IPS-NIHi7 (cell line): ENCODE measurements at regions not wholly inside any gene's neighbourhood (a gene's known extent, or its start where the extent isn't known, plus 50 kb on each side); places are given as distances from the start of the nearest gene placed in this dataset.

ENCODE experiments used
- DNase-seq: peaks from one replicate; pipeline ENCODE4 v3.0.0; 2012; ENCODE audit warnings: mixed read lengths; ENCODE audit errors: extremely low spot score

DNA sequence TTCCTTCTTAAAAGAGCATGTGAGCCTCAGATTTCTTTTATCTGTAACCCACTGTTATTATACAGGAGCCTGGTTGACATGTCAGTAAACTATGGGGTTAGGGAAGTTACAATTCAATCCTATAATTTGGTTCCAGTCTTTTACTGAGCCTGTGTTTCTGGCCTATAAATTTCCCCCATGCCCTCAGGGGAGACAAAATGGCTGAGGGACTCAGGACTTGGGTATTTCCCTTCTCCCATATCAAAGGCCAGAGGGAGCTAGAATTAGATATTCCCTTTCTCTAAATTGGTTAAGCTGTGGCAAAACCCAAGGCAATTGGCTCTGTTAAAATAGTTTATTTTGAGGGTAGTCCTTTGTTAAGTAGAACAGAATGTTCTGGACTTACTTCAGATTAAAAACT, 823.2 kb downstream of the TLE1 start:
- DNase-seq, result no peak

DNA sequence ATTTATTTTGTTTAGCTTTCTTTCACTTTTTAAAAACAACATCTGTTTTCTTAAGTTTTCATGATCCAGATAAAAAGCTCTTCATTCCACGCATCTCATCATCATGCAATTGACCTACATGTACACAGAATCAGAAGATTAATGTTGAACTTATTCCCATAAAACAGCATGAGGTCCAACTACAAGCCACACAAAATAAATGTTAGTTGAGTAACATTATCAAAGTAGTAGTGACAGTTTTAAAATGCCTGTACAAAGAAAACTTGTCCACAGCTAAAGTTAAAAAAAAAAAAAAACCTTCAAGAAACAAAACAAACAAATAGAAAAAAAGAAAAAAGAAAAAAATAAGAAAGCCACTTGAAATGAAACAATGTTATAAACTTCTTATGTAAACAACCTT, 846.3 kb downstream of the TLE1 start:
- no peak for DNase-seq

DNA sequence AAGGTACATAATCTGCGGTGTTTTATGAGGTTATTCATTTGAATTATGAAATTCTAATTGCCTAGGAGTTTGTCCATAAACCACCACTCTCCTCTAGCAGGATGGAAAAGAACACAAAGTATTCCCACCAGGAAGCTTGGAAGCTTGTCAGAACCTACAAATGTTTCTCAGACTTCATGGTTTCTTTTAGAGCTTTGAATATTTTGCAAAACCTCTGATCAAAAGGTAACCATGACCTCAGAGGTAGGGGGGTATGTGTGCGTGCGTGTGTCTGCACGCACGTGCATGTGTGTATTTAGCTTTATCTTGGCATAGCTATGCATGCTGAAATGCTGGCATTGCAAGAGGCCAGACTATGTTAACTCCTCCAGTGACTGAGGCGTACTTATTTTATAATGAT, 847.0 kb downstream of the TLE1 start:
- no peak for DNase-seq

DNA sequence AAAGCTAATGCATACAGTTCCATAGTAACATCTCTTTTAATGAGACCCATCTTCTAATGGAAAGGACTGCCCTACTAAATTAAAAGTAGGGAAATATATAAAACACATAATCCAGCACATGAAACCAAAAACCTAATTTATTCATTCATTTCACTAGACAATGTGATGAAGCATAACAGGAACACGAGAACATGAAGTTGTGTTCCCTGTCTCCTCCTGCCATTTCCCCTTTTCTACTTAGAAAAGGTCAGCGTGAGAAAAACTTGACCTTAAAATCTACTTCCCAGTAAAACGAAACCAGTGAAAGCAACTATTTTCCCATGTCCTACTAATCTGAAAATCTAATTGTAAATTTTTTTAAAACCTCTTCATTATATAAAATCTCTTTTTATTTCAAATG, 847.5 kb downstream of the TLE1 start:
- DNase-seq, result no peak

DNA sequence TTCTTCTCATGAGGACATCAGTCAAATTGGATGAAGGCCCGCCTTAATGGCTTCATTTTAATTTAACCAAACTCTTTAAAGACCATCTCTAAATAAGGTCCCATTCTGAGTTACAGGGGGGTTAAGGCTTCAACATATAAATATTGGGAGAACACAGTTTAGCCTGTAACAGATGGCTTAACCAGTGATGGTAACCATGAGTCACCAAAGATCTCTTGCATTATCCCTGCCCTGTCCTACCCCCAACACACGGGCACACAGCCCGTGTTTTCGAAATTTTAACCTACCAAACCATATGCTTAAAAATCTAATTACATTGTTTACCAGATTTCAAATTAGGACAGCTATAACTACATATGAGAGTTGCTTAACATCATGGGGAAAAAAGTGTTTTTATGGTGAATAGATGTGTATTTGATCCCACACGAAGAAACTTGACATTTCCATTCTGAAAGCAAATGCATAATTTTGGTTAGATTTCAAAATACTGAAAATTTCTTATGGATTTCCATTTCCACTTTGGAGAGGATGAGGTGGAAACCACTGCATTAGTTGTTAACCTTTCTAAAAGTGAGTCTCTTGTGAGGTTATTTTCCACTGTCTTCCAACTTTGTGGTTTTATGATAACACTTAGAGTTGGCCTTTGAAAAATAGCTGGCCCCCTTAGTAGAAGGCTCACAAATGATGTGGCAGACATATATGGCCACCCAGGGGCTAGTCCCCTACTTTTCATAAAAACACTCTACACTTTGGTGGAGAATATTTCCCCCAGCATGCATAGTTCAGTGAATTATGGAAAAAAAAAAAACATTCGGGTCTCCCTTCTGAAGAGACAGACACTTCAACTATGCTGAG, 849.3 kb downstream of the TLE1 start:
- DNase-seq, result no peak

DNA sequence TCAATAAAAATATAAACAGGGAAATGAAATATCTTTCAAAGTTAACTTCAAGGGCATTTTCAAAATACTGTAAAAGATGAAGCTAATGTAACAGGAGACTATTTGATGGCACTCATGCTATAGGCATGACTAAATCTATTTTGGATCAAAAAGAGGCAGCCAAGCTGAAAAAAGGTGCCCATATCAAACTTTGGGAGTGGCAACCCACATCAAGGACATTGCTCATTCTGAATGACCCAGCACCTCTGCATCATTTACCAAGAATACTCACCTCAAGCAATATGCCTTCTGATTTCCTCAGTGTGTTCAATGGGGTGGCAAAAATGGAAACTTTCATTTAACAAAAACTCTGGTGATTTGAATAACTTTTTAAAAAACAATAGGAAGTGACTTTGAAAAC, 853.3 kb downstream of the TLE1 start:
- no peak for DNase-seq

DNA sequence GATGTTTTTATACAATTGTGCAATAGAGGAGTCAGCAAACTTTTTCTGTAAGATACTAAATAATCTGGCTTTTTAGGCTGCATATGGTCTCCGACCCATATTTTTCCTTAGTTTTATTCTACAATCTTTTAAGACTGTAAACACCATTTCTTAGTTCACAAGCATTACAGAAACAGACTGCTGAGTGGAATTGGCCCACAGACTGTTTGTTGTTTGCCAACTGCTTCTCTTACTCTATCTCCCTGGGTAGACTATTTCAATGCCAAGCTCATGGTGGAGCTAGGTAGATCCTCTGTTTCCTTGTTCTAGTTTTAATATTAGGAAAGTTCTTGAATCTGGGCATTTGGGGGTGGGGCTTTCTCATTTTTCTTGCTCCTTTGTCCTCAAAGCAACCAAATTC, 857.6 kb downstream of the TLE1 start:
- DNase-seq, result no peak

DNA sequence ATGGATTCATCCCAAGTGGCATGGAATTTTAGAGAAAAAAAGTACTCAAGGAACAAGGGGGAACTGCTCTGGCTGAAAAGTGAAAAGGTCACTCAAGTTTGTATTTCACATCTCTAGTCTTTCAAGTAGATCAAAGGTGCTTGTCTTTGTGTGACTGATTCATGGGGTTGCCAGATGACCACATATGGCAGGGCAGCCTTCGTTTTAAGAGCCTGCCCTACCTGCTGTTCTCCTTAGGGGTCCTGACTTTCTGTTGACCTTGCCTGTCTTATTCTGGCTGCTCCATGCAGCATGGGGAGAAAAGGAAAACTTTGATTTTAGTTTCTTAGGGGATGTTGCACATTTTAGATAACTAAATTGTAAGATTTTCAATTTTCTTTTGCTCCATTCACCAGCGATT, 877.7 kb downstream of the TLE1 start:
- peak; percentile 34 for DNase-seq

DNA sequence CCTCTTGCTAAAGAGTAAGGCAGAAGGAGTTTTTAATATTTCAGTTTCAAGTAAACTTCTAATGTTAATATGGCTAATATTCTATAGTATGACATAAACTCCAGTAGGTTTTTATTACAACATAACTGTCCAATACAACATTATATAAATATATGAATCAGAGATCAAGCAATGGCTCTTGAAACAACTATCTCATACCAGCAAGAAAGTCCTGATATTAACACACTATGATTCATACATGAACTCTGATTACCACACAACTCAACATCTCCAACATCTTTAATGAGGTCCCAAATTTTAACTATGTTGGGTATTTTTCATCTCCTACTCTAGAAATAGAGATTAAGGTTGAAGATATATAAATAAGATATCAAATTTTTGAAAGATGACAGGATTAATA, 878.3 kb downstream of the TLE1 start:
- DNase-seq, result no peak

DNA sequence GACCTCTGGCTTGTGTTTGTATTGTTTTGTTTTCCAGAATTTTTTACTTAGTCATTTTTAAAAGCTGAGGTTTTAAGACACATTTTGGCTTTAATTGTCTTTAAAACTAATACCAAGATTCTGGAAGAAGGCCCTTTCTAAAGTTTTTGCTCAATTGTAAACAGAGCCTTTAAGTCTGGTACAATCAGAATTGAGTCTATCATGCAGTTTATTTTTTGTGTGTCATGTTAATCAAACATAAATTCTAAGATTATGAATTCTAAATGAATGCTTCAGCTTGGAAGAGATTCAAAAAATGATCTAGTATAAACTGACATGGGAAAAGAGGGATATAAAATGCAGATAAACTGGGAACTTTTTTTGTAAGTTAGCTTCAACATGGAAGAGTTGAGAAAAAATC, 882.7 kb downstream of the TLE1 start:
- DNase-seq, result no peak

DNA sequence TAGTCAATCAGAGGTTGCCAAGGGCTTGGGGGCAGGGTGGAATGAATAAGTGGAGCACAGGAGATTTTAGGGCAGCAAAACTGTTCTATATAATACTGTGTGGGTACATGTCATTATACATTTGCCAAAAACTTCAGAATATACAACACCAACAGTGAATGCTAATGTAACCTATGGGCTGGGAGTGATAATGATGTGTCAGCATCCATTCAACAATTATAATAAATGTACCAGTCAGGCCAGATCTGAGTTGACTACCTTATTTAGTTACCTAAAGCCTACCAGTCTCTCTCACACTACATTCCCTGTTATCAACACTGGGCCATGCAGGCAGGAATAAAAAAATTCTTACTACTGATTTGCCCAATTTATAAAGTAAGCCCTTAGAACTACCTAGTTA, 884.5 kb downstream of the TLE1 start:
- DNase-seq, result no peak

DNA sequence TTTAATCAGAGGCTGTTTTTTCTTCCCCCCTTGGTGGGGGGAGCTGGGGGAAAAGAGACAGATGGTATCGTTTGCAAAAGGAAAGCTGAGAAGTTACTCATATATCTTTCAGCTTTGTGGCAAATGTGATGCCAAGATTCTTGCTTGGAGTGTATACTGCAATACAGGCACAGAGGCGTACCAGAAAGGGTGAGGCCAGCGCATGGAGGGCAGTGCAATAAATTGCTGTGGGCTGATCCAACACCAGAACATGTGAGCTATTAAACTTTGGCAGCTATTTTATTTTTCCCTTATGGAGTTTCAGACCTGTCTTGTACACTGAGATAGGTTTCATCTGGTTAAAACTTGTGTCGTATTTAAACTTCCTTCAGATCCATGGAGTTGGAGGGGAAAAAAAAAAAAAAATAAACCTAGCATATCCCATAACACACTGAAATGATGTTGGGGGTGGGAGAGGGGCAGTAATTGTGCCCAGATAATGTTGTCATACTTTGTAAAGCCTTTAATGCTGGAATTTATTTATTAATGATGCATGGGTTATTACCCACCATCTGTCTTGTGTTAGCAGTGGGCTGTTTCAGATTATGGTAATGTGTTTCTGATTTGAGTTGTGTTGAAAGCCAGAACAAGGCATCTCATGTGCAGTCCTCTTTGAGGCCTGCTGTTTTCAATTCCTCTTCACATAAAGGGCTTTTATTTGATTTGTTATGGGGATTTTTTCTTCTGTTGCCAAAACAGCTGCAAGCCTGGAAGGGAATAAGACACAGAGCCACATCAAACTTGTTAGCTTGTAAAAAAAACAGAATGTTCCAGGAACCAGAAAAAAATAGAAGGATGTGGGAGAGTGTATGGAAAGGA, 891.3 kb downstream of the TLE1 start:
- DNase-seq, result no peak

DNA sequence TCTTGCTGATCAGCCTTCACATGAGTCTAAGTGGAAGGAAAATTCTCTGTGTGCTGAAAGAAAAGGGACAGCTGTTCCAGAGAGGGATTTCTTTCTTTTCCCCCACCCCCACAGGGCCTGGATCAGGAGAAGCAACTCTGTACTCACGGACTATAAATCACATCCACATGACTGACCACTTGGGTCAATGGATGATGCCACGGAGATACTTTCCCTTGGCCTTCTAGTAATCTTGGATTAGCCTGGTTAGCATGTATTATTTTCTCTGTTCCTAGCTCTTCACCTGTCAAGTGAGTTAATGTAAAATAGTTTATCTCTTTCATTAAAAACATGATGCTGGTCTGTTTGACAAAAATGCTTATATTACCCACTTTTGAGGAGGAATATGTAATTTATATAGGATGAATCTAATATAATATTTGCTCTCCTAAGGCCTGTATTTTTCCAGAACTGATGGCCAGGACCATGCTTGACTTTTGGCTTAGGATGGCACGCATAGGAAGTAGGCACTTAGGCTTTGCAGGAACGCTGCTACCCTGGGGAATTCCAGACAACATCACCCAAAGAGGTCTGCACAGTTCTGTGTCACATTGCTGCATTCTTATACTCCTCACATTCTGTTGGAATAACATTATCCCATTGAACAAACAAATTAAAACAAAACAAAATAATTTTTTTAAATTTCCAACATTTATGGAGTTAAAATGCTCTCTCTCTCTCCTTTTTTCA, 892.1 kb downstream of the TLE1 start:
- no peak for DNase-seq

DNA sequence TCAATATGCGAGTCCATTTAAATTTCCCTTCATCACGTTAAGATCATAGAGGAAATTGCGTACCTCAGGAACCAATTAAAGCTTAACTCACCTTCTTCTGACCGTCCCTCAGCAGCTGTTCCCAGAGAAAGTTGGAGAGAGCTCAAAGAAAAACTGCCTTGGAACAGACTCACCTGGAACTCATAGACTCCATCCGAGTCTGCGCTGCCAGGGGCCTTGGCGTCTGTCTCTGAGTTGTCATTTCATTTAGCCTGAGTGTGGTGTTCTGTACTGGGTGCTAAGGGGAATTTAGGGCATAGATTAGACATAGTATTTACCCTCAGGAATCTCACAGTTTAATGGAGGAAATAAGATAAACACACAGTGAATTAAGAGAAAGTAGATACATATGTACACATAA, 892.7 kb downstream of the TLE1 start:
- no peak for DNase-seq

DNA sequence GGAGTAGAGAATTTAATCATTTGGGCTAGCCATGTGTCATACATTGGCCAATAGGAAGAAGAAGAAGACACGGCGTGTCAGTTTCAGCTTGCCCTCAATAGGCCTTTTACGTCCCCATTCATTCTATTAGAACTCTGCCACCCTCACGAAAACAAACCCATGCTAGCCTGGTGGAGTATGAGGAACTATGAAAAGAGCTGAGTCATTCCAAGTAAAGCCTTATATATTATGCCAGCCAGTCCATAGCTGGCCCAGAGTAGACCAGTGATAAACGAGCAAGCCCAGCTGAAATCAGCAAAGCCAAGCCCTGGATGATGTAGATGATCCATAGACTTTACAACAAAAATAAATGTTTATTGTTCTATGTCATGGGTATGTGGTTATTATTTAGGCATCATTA, 895.1 kb downstream of the TLE1 start:
- no peak for DNase-seq

DNA sequence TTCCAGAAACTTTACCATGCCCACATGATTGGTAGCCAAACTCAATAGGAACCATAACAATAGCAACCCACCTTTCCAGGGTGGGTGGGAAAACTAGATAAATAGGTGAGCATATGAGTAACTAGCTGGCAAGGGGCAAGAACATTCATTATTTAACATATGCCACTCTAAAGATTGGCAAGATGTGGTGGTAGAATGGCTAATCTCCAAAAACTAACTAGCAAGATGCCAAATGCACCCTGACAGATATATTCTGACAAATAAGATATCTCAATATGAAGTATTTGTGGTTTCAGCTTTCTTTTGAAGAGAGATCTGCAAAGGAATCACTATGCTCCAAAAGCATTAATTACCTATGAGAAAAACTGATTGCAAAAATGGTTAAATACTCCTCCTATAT, 895.6 kb downstream of the TLE1 start:
- DNase-seq, result no peak

DNA sequence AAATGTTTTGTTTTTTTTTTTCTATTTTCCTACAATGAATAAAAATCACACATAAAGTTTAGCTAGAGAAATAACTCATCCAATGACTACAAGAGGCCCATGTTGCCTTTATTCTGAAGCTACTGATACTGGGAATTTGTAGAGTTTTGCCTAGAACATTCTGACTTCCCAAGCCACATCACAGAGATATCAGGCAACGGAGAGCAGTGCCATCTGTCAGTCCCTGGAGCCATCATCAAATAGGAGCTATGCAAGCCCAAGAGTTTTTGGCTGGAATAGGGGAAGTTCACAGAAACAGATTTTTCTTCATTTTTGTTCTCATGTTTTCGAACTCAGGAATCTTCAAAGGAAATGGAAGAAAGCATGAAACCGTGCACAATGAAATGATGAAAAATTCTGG, 896.6 kb downstream of the TLE1 start:
- DNase-seq, result no peak

DNA sequence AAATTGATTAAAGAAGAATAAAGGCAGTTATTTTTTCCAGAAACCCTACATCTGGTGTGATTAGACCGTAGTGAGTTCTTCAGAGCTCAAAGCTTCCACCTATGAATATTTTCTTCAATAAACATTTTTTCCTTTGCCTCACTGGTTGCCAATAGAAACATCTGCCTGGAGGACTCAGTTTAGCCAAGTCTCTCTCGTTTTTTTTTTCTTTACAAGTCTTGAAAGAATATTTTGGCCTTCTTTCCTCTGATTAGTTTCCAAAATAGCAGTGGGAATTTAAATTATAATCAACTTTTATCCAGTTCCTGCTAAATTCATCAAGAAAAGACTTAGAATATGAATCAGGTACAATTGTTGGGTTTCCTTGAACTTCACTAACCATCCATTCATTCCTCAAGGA, 897.5 kb downstream of the TLE1 start:
- DNase-seq, result no peak

DNA sequence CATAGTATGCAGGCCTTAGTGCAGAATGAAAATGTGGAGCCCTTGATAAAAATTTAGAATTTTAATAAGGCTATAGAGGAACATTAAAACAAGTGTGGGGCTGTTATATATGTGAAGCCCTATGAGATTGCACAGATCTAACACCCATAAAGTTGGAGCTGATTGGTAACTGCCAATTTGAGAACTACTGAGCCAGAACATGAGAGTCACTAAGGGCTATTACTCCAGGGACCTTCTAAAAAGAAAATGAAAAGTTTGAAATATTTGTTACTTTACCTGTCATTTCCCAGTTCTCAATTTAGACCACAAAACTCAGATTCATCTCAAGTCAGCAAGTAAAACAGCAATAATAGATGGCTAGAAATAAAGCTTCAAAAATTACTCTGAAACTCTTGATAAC, 898.6 kb downstream of the TLE1 start:
- no peak for DNase-seq

DNA sequence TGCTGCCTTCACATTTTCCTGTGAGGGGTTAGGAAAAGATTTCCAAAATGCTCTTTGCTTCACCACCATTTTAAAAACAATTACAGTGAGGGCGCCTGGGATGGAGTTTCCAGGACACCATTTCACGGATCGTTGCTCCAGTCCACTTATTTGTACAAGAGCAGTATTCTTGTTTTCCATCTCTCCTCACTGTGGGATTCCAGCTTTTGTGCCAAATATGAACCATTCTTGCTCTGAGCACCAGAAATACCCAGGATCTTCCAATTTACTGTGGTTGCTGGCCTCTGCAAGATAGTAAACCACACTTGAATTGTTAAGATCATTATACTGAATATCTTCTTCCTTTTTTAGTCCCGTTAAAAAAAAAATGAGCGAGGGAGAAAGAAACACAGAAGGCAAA, 899.5 kb downstream of the TLE1 start:
- DNase-seq, result no peak

DNA sequence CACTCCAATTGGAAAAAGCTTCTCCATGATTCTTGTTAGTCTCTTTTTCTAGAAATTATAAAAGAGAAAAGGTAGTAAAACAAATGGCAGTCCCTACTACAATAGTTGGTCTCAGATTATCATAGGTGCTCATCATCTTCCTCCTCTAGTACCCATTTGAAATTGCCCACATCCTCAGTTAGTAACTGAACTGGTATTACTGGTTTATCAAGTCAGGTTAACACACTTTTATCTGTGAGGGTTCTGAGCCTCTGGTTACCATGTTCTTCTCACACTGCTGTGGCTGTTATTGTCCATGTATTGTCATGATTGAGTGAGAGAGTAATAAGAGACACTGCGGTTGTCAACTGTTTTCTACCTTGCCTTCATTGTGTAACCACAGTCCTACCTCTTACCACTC, 901.7 kb downstream of the TLE1 start:
- no peak for DNase-seq

DNA sequence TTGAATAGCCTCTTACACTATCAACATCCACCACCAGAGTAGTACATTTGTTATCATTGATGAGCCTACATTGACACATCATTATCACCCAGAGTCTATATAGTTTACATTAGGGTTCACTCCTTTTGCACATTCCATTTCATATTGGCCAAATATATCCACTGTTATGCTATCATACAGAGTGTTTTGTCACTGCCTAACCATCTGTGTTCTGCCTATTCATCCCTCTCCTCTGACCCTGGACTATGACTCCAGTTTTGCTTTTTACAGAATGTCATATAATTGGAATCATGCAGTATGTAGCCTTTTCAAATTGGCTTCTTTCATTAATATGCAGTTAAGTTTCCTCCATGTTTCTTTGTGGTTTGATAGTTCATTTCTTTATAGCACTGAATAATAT, 904.7 kb downstream of the TLE1 start:
- DNase-seq, result no peak

DNA sequence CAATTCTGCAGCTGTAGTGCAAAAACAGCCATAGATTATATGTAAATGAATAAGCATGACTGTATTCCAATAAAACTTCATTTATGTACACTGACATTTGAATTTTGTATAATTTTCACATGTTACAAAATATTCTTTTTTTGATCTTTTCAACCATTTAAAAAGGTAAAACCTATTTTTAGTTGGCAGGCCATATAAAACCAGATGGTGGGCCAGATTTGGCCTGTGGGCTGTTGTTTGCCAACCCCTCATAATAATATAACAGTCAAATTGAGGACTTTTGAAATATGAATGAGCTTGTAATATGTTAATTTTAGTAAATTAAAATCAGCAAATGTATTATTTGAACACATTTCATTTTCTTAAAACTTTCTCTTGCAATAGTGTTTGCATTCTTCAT, 913.4 kb downstream of the TLE1 start:
- DNase-seq, result no peak
